ENCODE measurements at regions not wholly inside any gene's neighbourhood (a gene's known extent, or its start where the extent isn't known, plus 50 kb on each side); places are given as distances from the start of the nearest gene placed in this dataset.

DNA sequence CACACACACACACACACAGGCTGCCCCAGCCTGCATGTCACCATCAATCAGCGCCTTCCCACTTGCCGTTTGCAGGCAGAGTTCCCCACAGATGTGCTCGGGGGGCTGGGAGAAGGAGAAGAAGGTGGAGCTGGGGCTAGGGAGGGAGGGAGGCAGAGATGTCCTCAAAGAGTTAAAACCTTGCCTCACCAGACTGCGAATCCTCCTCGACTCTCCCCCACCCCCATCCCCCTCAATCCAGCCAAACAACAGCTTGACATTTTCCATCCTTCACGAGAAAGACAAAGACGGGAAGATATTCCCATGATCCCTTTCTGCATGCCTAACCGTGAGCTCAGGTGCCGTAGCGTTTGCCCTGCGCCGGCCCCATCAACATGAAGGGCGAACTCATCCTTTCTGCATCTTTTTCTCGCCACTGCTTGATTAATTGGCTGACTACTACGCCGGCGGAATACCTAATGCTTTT lies 365.5 kb downstream of the MIAT start:
- TF ChIP-seq, protein P1, sequence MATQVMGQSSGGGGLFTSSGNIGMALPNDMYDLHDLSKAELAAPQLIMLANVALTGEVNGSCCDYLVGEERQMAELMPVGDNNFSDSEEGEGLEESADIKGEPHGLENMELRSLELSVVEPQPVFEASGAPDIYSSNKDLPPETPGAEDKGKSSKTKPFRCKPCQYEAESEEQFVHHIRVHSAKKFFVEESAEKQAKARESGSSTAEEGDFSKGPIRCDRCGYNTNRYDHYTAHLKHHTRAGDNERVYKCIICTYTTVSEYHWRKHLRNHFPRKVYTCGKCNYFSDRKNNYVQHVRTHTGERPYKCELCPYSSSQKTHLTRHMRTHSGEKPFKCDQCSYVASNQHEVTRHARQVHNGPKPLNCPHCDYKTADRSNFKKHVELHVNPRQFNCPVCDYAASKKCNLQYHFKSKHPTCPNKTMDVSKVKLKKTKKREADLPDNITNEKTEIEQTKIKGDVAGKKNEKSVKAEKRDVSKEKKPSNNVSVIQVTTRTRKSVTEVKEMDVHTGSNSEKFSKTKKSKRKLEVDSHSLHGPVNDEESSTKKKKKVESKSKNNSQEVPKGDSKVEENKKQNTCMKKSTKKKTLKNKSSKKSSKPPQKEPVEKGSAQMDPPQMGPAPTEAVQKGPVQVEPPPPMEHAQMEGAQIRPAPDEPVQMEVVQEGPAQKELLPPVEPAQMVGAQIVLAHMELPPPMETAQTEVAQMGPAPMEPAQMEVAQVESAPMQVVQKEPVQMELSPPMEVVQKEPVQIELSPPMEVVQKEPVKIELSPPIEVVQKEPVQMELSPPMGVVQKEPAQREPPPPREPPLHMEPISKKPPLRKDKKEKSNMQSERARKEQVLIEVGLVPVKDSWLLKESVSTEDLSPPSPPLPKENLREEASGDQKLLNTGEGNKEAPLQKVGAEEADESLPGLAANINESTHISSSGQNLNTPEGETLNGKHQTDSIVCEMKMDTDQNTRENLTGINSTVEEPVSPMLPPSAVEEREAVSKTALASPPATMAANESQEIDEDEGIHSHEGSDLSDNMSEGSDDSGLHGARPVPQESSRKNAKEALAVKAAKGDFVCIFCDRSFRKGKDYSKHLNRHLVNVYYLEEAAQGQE (IDR thresholded peaks at IDR 0.05; ENCODE audit: insufficient read depth in 1 of 2, low read depth in 2 of 2, low read length in 2 of 2): no peak
- no peak for TF ChIP-seq TAF1 (IDR thresholded peaks at IDR 0.05; ENCODE audit: borderline replicate concordance, insufficient read depth, low read length)
- TF ChIP-seq FOXP2 (optimal IDR thresholded peaks at IDR 0.05; ENCODE audit: borderline replicate concordance, extremely low read depth, extremely low read length, insufficient read depth): no peak
- no peak for TF ChIP-seq POLR2AphosphoS5 (IDR thresholded peaks at IDR 0.05; ENCODE audit: low read depth, low read length)

All from PFSK-1 (cell line).